ENCODE measurements at regions not wholly inside any gene's neighbourhood (a gene's known extent, or its start where the extent isn't known, plus 50 kb on each side); places are given as distances from the start of the nearest gene placed in this dataset.

GRCh38 chr12:94047781-94048567 is 100.4 kb upstream of the PLXNC1 start:
- Histone ChIP-seq H3K4me1 (ENCODE audit: control insufficient read depth, insufficient read depth, low read length) (peaks cover 5% of the 10 kb centered on the region; the same call in 1 of the 2 replicates), H3K9ac (ENCODE audit: low read length) (no peak overlapping the region), H3K4me3 (ENCODE audit: low read depth, low read length) (no peak overlapping the region), H3K36me3 (ENCODE audit: control insufficient read depth, insufficient read depth, low read length) (no peaks in the 10 kb centered on the region), H3K27ac (ENCODE audit: low read depth, low read length) (no peak overlapping the region), H3K27me3 (ENCODE audit: control insufficient read depth, insufficient read depth, low read length) (no peaks in the 10 kb centered on the region), H3K9me3 (ENCODE audit: control insufficient read depth, insufficient read depth, low read depth, low read length) (no peaks in the 10 kb centered on the region)

GRCh38 chr12:94048757-94049156 is 99.6 kb upstream of the PLXNC1 start:
- H3K27me3 ChIP-seq (ENCODE audit: control insufficient read depth, insufficient read depth, low read length) = no peaks in the 10 kb centered on the region

DNA sequence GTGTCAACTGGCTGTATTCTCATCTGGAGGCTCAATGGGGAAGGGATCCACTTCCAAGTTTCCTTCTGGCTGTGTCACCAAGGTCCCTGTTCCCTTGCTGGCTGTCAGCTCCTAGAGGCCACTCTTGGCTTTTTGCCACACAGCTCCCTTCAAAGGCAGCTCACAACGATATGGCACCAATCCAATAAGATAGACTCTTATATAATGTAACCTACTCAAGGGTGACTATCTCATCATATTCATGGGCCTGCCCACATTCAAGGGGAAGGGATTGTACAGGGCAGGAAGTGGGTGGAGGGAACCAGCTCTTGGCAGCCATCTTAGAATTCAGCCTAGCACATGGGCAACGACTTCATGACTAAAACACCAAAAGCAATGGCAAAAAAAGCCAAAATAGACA is 98.7 kb upstream of the PLXNC1 start:
- H3K9ac ChIP-seq (ENCODE audit: low read length) = no peak overlapping the region
- no peak overlapping the region for H3K4me3 ChIP-seq (ENCODE audit: low read depth, low read length)
- peaks cover 9% of the 10 kb centered on the region for H3K9me3 ChIP-seq (ENCODE audit: control insufficient read depth, insufficient read depth, low read depth, low read length)
- H3K27me3 ChIP-seq (ENCODE audit: control insufficient read depth, insufficient read depth, low read length) = no peaks in the 10 kb centered on the region
- H3K4me1 ChIP-seq (ENCODE audit: control insufficient read depth, insufficient read depth, low read length) = peaks cover 9% of the 10 kb centered on the region; the same call in 1 of the 2 replicates
- no peaks in the 10 kb centered on the region for H3K36me3 ChIP-seq (ENCODE audit: control insufficient read depth, insufficient read depth, low read length)
- H3K27ac ChIP-seq (ENCODE audit: low read depth, low read length) = no peak overlapping the region

More at GRCh38 chr12:94048757-94049156, 99.6 kb upstream of the PLXNC1 start:
- Histone ChIP-seq H3K9me3 (ENCODE audit: control insufficient read depth, insufficient read depth, low read depth, low read length) (peaks cover 4% of the 10 kb centered on the region), H3K36me3 (ENCODE audit: control insufficient read depth, insufficient read depth, low read length) (no peaks in the 10 kb centered on the region), H3K9ac (ENCODE audit: low read length) (no peak overlapping the region), H3K4me1 (ENCODE audit: control insufficient read depth, insufficient read depth, low read length) (peaks cover 9% of the 10 kb centered on the region; the same call in 1 of the 2 replicates), H3K4me3 (ENCODE audit: low read depth, low read length) (no peak overlapping the region), H3K27ac (ENCODE audit: low read depth, low read length) (no peak overlapping the region)

DNA sequence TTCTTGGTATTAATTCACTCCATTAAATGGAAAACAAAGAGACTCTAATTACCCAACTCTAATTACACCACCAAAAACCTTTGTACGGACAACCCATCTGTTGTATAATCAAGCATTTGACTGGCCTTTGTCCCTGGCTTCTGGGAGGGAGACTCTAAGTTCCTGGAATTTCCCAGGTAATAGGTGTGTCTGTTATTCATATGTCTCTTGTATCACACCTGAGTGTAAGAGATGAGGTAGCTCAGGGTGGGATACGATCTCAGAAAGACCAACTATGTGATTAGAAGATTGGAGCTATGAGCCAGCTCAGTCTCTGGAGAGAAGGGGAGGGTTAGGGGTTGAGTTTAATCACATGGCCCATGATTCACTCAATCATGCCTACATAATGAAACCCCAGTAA is 94.7 kb upstream of the PLXNC1 start:
- Histone ChIP-seq H3K9me3 (ENCODE audit: control insufficient read depth, insufficient read depth, low read depth, low read length) (peaks cover 11% of the 10 kb centered on the region), H3K36me3 (ENCODE audit: control insufficient read depth, insufficient read depth, low read length) (no peaks in the 10 kb centered on the region), H3K4me1 (ENCODE audit: control insufficient read depth, insufficient read depth, low read length) (peaks cover 9% of the 10 kb centered on the region; the same call in 1 of the 2 replicates), H3K4me3 (ENCODE audit: low read depth, low read length) (no peak overlapping the region), H3K27me3 (ENCODE audit: control insufficient read depth, insufficient read depth, low read length) (no peaks in the 10 kb centered on the region), H3K27ac (ENCODE audit: low read depth, low read length) (no peak overlapping the region), H3K9ac (ENCODE audit: low read length) (no peak overlapping the region)

DNA sequence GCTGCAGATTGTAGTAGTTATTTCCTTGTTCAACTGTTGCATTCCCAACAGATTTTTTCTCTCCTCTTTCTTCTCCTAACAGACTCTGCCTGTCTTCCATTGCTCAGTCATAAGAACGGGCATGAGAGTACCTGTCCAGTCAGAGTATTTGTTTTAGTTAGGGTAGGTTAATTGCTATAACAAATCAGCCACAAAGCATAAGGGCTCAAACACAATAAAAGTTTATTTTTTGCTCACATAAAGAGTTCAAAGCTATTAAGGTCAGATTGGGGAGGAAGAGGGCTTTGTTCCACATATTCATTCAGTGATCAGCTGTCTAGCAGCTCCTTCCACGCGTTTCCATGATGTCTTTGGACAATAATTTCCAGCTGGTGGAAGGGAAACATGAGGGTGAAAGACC is 92.8 kb upstream of the PLXNC1 start:
- no peaks in the 10 kb centered on the region for H3K36me3 ChIP-seq (ENCODE audit: control insufficient read depth, insufficient read depth, low read length)
- H3K4me3 ChIP-seq (ENCODE audit: low read depth, low read length) = no peak overlapping the region
- H3K9ac ChIP-seq (ENCODE audit: low read length) = no peak overlapping the region
- H3K4me1 ChIP-seq (ENCODE audit: control insufficient read depth, insufficient read depth, low read length) = peaks cover 9% of the 10 kb centered on the region; the same call in 1 of the 2 replicates
- no peaks in the 10 kb centered on the region for H3K27me3 ChIP-seq (ENCODE audit: control insufficient read depth, insufficient read depth, low read length)
- H3K9me3 ChIP-seq (ENCODE audit: control insufficient read depth, insufficient read depth, low read depth, low read length) = peaks cover 11% of the 10 kb centered on the region
- H3K27ac ChIP-seq (ENCODE audit: low read depth, low read length) = no peak overlapping the region

DNA sequence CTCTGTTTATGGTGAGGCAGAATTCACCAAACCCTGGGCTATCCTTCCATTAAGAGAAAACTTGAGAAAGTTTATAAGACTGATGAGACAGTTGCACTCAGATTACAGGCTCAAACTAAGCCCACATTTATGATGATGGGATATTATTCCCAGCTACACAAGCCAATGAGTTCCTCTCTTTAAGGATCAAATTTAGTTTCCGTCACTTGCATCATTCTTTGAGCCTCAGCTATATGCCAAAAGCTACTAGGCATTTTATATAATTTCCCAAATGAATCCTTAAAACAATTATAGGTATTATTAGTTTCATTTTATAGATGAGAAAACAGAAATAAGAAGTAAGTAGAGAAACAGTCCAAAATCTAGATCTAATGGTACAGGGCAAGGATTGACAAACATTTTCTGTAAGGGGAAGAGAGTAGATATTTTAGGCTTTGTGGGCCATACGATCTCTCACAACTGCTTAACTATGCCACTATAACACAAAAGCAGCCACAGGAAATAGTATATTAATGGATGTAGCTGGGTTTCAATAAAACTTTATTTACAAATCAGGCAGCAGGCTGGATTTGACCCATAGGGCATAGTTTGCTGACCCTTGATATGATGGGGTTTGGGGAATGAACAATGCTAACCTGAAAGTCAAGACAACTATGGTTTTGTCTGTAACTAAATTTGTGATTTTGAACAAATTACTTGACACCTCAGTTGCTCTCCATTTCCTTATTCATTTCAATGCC is 91.8 kb upstream of the PLXNC1 start:
- no peaks in the 10 kb centered on the region for H3K36me3 ChIP-seq (ENCODE audit: control insufficient read depth, insufficient read depth, low read length)

GRCh38 chr12:94057262-94058151 is 90.9 kb upstream of the PLXNC1 start:
- peaks cover 11% of the 10 kb centered on the region for H3K9me3 ChIP-seq (ENCODE audit: control insufficient read depth, insufficient read depth, low read depth, low read length)
- H3K36me3 ChIP-seq (ENCODE audit: control insufficient read depth, insufficient read depth, low read length) = no peaks in the 10 kb centered on the region
- H3K27me3 ChIP-seq (ENCODE audit: control insufficient read depth, insufficient read depth, low read length) = no peaks in the 10 kb centered on the region
- no peak overlapping the region for H3K9ac ChIP-seq (ENCODE audit: low read length)
- H3K4me1 ChIP-seq (ENCODE audit: control insufficient read depth, insufficient read depth, low read length) = peaks cover 9% of the 10 kb centered on the region; the same call in 1 of the 2 replicates
- no peak overlapping the region for H3K27ac ChIP-seq (ENCODE audit: low read depth, low read length)
- H3K4me3 ChIP-seq (ENCODE audit: low read depth, low read length) = no peak overlapping the region

More for the DNA sequence above, 91.8 kb upstream of the PLXNC1 start:
- no peaks in the 10 kb centered on the region for H3K27me3 ChIP-seq (ENCODE audit: control insufficient read depth, insufficient read depth, low read length)
- H3K9me3 ChIP-seq (ENCODE audit: control insufficient read depth, insufficient read depth, low read depth, low read length) = peaks cover 11% of the 10 kb centered on the region
- no peak overlapping the region for H3K9ac ChIP-seq (ENCODE audit: low read length)
- H3K4me1 ChIP-seq (ENCODE audit: control insufficient read depth, insufficient read depth, low read length) = peaks cover 9% of the 10 kb centered on the region; the same call in 1 of the 2 replicates
- H3K27ac ChIP-seq (ENCODE audit: low read depth, low read length) = no peak overlapping the region
- H3K4me3 ChIP-seq (ENCODE audit: low read depth, low read length) = no peak overlapping the region

DNA sequence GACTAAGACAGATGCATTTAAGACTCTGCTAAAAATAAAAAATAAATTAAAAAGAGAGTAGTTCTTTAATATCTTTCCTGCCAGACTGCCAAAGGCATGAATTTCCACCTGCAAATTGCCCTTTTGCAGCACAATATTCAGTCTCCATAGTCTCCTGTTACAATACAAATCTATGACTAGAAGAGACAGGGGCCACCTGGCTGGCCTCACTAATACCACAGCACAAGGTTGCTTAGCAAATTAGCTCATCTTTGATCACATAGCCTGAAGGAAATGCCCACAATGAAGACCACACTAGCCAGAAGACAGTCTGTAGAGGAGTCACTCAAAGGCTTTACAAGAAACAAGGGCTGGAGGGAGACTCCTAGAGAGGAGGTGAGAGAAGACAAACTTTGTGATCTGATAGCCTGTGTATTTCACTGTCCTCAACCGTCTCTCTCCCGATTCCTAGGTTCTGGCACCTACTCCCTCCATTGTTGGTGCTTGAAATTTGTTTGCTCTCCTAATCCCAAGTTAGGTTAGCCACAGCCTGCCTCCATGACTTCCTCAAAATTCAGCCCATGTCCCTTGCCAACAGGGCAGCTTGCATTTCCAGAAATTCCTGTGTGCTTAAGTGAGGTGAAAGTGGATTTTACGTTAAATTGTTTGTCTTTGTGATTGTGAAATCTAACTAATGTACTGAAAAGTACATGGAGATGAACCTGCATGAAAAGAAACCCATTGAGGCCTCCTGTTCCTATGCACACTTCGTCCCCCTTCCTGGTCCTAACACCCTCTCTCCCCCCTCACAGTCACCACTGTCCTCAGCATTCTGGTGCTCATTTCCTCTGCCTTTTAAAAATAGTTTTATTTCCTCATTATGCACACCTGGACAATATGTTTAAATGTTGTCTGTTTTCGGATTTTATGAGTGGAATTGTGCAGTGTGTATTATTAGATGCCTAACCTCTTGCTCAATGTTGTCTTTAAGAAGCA is 88.7 kb upstream of the PLXNC1 start:
- peaks cover 8% of the 10 kb centered on the region; the same call in 1 of the 2 replicates for H3K9me3 ChIP-seq (ENCODE audit: control insufficient read depth, insufficient read depth, low read depth, low read length)
- no peak overlapping the region for H3K4me3 ChIP-seq (ENCODE audit: low read depth, low read length)
- no peaks in the 10 kb centered on the region for H3K36me3 ChIP-seq (ENCODE audit: control insufficient read depth, insufficient read depth, low read length)
- no peak overlapping the region for H3K27ac ChIP-seq (ENCODE audit: low read depth, low read length)
- H3K27me3 ChIP-seq (ENCODE audit: control insufficient read depth, insufficient read depth, low read length) = no peaks in the 10 kb centered on the region
- no peak overlapping the region for H3K9ac ChIP-seq (ENCODE audit: low read length)
- no peaks in the 10 kb centered on the region for H3K4me1 ChIP-seq (ENCODE audit: control insufficient read depth, insufficient read depth, low read length)

DNA sequence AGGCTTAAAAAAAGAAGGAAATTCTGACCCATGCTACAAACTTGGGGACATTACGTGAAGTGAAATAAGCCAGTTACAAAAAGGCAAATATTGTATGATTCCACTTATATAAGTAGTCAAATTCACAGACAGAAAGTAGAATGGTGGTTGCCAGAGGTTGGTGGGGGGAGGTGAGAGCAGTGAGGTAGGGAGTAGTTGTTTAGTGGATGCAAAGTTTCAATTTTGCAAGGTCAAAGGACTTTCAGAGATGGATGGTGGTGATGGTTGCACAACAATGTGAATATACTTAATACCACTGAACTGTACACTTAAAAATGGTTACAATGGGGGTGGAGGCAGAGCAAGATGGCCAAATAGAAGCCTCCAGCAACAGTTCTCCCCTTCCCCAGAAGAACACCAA is 86.2 kb upstream of the PLXNC1 start:
- H3K9ac ChIP-seq (ENCODE audit: low read length) = no peak overlapping the region
- H3K4me1 ChIP-seq (ENCODE audit: control insufficient read depth, insufficient read depth, low read length) = no peaks in the 10 kb centered on the region
- H3K27ac ChIP-seq (ENCODE audit: low read depth, low read length) = no peak overlapping the region
- H3K36me3 ChIP-seq (ENCODE audit: control insufficient read depth, insufficient read depth, low read length) = no peaks in the 10 kb centered on the region
- H3K4me3 ChIP-seq (ENCODE audit: low read depth, low read length) = no peak overlapping the region
- H3K9me3 ChIP-seq (ENCODE audit: control insufficient read depth, insufficient read depth, low read depth, low read length) = 0 out of 2 replicates have a peak, but pooled peaks cover 7% of the 10 kb centered on the region
- H3K27me3 ChIP-seq (ENCODE audit: control insufficient read depth, insufficient read depth, low read length) = no peaks in the 10 kb centered on the region
